ENCODE measurements at regions not wholly inside any gene's neighbourhood (a gene's known extent, or its start where the extent isn't known, plus 50 kb on each side); places are given as distances from the start of the nearest gene placed in this dataset.

- no peaks in the 10 kb centered on the region for H3K23me2 ChIP-seq (ENCODE audit: low read depth, low read length)
- H3K4me2 ChIP-seq (ENCODE audit: insufficient read depth in 1 of 2, low read depth in 2 of 2, low read length in 2 of 2): no peak overlapping the region
- H3K27me3 ChIP-seq (replicated peaks in 1 of 4; ENCODE audit: control insufficient read depth in 3 of 4, extremely low read depth in 1 of 4, insufficient read depth in 3 of 4, low read length in 3 of 4): no peaks in the 10 kb centered on the region
- H2AK5ac ChIP-seq (ENCODE audit: low read depth, low read length): no peak overlapping the region
- H3K4me3 ChIP-seq (ENCODE audit: extremely low read depth in 1 of 4, insufficient read depth in 2 of 4, low read depth in 3 of 4, low read length in 4 of 4): no peak overlapping the region
- H2BK12ac ChIP-seq (ENCODE audit: low read depth, low read length): no peak overlapping the region
- no peak overlapping the region for H2BK5ac ChIP-seq (ENCODE audit: low read depth, low read length)
- no peak overlapping the region for H3K27ac ChIP-seq (ENCODE audit: low read depth, low read length)
- H3K4me1 ChIP-seq (replicated peaks in 1 of 4; ENCODE audit: control insufficient read depth in 3 of 4, insufficient read depth in 4 of 4, low read length in 3 of 4): peaks cover 0 to 2% (median 0%) of the 10 kb centered on the region in 4 experiments; a peak in 2 of 7 replicates
- DNase-seq (ENCODE audit: low read depth in 1 of 2, low spot score in 2 of 2) (no peak), FAIRE-seq (no peak)
- H3K23ac ChIP-seq (ENCODE audit: insufficient read length): no peak overlapping the region
- H2AFZ ChIP-seq (ENCODE audit: low read length): peak overlapping the region; percentile 76; the same call in 1 of the 2 replicates
- peaks cover 3 to 4% of the 10 kb centered on the region in 2 experiments; a peak in 3 of 4 replicates for H3K9me3 ChIP-seq (ENCODE audit: insufficient read depth in 2 of 2, low read depth in 1 of 2, low read length in 1 of 2)
- no peak overlapping the region for H3K9ac ChIP-seq (replicated peaks in 1 of 4; ENCODE audit: extremely low read depth in 1 of 4, low read depth in 3 of 4, low read length in 3 of 4)
- H3K56ac ChIP-seq (replicated peaks; ENCODE audit: insufficient read length, low read depth, low read length): no peak overlapping the region
- H4K20me1 ChIP-seq (replicated peaks in 1 of 2; ENCODE audit: control insufficient read depth in 1 of 2, insufficient read depth in 2 of 2, low read length in 2 of 2): no peaks in the 10 kb centered on the region
- H2BK15ac ChIP-seq (ENCODE audit: low read length): no peak overlapping the region
- no peak overlapping the region for H4K8ac ChIP-seq (ENCODE audit: extremely low read depth, insufficient read depth, low read length)
- ChIA-PET CTCF (ENCODE audit: partially characterized antibody) (no interaction called here), POLR2A (ENCODE audit: partially characterized antibody) (no interaction called here)
- H4K91ac ChIP-seq (replicated peaks; ENCODE audit: insufficient read length, low read length): no peak overlapping the region
- WGBS, 2 experiments (ENCODE audit: extremely low coverage in 1 of 2, insufficient coverage in 1 of 2, insufficient read length in 1 of 2, insufficient replicate concordance in 2 of 2, low coverage in 1 of 2, low lambda C conversion rate in 2 of 2, missing lambda C conversion rate in 1 of 2): 78% methylated on average over 11 of the region's 11 CpGs; no CpG with 5 or more reads in 1 of the 2 experiments
- no peaks in the 10 kb centered on the region for H3K36me3 ChIP-seq (ENCODE audit: control insufficient read depth in 2 of 4, insufficient read depth in 4 of 4, low read length in 3 of 4)
- H2BK120ac ChIP-seq (replicated peaks; ENCODE audit: low read depth, low read length): no peak overlapping the region
- H2BK20ac ChIP-seq (ENCODE audit: low read length): no peak overlapping the region
- H4K5ac ChIP-seq (ENCODE audit: insufficient read length, low read depth, low read length): no peak overlapping the region
- H3K4ac ChIP-seq (replicated peaks; ENCODE audit: insufficient read length, low read depth, low read length): no peak overlapping the region
- no peaks in the 10 kb centered on the region for H3K79me2 ChIP-seq (ENCODE audit: control insufficient read depth in 1 of 2, insufficient read depth in 2 of 2, low read length in 2 of 2)
- H3K14ac ChIP-seq (ENCODE audit: insufficient read length): no peak overlapping the region
- no peak overlapping the region for H3K18ac ChIP-seq (ENCODE audit: extremely low read depth, low read length)
- no peaks in the 10 kb centered on the region for H3K79me1 ChIP-seq (ENCODE audit: low read depth, low read length)
- TF ChIP-seq SIRT6 (IDR thresholded peaks at IDR 0.05; ENCODE audit: low read length): no peak
- no peak for TF ChIP-seq BCL11A (IDR thresholded peaks at IDR 0.05; ENCODE audit: low read depth in 2 of 2, low read length in 2 of 2)
- TF ChIP-seq POU5F1 (IDR thresholded peaks at IDR 0.05; ENCODE audit: low read depth, low read length): no peak
- no peak for TF ChIP-seq E2F6 (IDR thresholded peaks at IDR 0.05)
- TF ChIP-seq TBP (IDR thresholded peaks at IDR 0.05; ENCODE audit: low read depth, low read length): no peak
- no peak for TF ChIP-seq RBBP5 (IDR thresholded peaks at IDR 0.05; ENCODE audit: borderline replicate concordance, low read depth, low read length)
- no peak for TF ChIP-seq RAD21 (IDR thresholded peaks at IDR 0.05 in 1 of 2, conservative IDR thresholded peaks at IDR 0.05 in 1 of 2; ENCODE audit: low read depth in 2 of 2, low read length in 2 of 2)
- TF ChIP-seq SUZ12 (IDR thresholded peaks at IDR 0.05; ENCODE audit: low read length): no peak
- TF ChIP-seq USF2 (IDR thresholded peaks at IDR 0.05; ENCODE audit: low read length): no peak
- no peak for TF ChIP-seq GTF2F1 (IDR thresholded peaks at IDR 0.05; ENCODE audit: borderline replicate concordance, low read depth, low read length)
- TF ChIP-seq PHF8 (conservative IDR thresholded peaks at IDR 0.05; ENCODE audit: low read depth, low read length): no peak
- TF ChIP-seq CBX8 (IDR thresholded peaks at IDR 0.05; ENCODE audit: borderline replicate concordance, low read depth, low read length): no peak
These were observed 127.0 kb downstream of the ASMT start for GRCh38 chrX:1741816-1742394.

All from H1 (cell line).